HG02588 (cell line): ENCODE measurements at regions not wholly inside any gene's neighbourhood (a gene's known extent, or its start where the extent isn't known, plus 50 kb on each side); places are given as distances from the start of the nearest gene placed in this dataset.
"Not testable (repeated sequence)": the region's sequence is repeated elsewhere in the genome, so short reads cannot be mapped to it uniquely, and the experiment has no call there.

Experiments
- ATAC-seq: cut with Tn5 transposase; IDR thresholded peaks from one replicate; pipeline ENCODE4 v1.9.1; 2021; ENCODE audit warnings: mild to moderate bottlenecking, moderate library complexity; ENCODE audit not compliant: unreplicated experiment

DNA sequence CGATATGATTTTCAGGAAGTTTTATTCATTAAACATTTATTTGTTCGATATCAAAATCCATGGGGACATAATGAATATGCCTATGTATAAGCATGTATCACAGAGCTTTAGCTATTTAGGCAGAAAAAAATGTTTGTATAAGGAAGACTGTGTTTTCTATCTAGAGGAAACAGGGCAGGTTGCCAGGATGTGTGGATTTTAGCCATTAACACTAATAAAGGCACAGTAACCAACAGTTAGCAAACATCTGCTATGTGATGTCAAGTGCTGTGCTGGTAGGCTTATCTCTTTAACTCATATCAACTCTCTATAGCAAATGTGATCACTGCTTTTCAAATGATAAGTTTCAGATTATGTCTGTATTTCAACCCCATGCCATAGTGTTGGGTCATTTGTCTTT, 708.9 kb upstream of the HS3ST1 start:
- ATAC-seq: no peak

DNA sequence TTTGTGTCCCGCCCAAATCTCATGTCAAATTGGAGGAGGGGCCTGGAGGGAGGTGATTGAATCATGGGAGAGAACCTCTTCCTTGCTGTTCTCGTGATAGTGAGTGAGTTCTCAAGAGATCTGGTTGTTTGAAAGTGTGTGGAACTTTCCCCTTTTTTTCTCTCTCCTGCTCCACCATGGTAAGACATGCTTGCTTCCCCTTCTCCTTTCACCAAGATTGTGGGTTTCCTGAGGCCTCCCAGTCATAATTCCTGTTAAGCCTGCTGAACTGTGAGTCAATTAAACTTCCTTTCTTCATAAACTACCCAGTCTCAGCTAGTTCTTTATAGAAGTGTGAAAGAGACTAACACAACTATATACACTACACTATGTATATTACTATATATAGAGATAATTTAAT, 697.8 kb upstream of the HS3ST1 start:
- ATAC-seq: no peak

DNA sequence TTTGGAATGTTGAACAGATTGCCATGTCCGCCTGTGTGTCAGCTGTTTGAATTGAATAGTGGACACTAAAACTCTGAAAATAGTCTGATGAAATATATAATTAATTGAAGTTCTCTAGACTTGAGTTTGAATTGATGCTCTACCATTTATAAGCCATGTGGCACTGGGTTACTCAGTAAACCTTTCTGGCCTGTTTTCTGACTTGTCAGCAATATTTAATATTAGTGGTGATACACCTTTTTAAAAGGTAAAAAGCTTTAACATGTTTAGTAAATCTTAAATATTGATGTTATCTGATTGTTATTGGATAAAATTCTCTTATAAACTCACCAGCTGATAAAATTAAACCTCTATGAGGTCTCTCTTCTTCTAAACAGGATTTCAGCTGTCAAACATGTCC, 695.4 kb upstream of the HS3ST1 start:
- no peak for ATAC-seq

DNA sequence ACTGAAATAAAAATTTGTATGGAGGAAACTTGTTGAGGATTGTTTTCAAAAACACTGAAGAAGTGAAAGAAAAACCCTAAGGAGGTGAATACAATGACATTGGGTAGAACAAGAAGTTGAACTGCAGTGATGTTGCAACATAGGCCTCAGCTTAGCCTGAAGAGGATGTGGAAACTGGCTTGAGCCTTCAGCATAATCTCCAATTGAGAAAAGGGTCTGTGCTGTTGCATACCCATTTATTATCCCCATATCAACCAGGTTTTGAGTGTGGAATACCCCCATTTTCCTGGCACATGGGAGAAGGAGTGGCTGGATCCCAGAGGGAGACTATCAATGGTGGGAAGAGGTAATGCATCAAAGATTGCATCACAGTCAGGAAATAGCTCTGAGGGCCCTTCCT, 695.0 kb upstream of the HS3ST1 start:
- ATAC-seq: no peak

DNA sequence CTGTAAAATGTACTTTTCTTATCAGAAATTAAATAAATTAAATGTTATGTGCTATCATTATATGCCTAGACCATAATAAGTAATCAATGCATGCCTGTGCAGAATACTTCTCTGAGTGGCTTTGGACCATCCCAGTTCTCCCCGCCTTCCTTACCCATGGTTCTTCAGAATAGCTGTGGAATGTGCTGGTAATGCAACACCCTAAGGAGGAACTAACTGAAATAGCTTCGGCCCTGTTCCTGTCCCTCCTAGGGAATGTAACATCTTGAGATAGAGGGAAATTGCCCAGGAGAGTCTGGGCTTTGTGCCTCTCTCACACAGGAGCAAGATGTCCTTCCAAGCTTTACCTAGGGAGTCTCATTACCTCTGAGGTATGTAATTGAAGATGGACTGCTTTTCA, 693.6 kb upstream of the HS3ST1 start:
- ATAC-seq: no peak

DNA sequence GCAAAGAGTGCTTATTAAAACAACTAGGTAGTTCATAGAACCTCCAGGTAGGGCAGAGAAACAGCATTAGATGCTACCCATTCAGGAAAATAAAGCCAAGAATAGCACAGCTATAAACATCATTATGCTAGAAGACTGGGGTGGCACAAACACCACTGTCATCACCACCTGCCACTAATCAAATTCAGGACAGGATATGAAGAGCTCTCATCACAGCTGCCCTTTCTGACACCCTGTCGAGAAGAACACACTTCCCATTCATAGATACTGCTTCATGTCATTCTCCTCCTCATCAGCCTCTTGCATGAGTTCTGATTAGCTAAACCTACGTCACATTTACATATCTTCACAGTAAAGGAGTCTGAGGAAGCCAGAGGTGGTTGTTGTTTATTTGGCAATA, 692.3 kb upstream of the HS3ST1 start:
- ATAC-seq: no peak

DNA sequence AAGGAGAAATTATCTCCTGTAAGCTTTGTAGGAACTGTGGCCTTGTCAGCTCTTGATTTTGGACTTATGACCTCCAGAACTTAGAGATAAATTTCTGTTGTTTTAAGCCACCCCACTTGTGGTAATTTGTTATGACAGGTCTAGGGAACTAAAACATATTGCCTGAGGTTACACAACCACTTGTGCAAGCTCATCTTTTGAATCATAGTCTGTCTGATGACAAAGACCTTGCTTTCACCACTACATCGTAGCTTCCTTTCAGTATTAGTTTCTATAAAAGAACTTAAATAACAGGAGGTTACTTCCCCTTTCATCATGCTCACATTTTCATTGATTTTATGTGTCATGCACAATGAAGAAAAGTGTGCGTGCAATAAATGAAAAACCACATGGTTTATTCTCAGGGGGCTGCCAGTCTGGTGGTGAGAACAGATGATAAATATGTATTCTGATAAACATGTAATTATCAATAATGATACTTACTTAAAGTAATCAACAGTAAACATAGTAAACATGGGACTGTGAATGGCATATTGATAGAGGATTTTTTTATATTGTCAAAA, 690.0 kb upstream of the HS3ST1 start:
- ATAC-seq: peak; percentile 69

DNA sequence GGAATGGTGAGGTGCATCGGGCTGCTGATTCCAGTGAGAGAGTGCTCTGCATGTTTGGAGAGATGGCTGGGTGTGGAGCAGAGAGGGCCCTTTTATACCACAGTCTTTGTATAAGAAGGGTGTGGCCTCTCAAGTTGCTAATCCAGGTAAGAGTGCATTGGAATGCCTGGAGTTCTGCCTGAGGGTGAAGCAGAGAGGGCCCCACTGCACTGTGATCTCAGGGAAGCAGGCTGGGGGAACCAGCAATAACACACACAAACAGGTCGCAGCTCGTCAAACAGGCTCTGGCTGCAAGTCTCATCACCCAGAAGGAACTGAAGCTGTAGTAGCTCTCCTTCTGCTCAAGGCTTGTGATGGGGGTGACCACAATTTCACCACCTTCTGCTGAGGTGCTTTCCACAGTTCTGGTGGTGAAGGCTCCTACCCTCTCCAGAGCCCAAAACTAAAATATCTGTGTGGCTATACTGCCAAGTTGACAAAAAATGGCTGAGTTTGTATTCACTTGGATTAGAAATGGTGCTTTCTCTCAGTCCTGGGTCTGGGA, 687.4 kb upstream of the HS3ST1 start:
- no peak for ATAC-seq

DNA sequence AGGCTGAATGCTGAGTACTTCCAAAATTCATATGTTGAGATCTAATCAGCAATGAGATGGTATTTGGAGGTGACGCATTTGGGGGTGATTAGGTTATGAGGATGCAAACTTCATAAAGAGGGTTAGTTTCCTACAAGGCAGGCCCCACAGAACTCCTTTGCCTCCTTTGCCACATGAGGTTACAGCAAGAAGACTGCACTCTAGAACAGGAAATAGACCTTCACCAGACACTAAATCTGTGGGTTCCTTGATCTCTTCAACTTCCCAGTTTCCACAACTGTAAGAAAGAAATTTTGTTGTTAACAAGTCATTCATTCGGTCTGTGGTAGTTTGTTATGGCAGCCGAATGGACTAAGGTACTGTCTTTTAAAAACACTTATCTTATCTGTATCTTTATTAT, 681.9 kb upstream of the HS3ST1 start:
- ATAC-seq: no peak

DNA sequence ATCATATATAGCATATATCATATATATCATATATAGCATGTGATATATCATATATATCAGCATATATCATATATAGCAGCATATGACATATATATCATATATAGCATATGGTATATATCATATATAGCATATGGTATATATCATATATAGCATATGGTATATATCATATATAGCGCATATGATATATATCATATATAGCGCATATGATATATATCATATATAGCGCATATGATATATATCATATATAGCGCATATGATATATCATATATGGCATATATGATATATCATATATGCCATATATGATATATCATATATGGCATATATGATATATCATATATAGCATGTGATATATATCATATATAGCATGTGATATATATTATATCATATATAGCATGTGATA, 680.4 kb upstream of the HS3ST1 start:
- not testable (repeated sequence) for ATAC-seq

DNA sequence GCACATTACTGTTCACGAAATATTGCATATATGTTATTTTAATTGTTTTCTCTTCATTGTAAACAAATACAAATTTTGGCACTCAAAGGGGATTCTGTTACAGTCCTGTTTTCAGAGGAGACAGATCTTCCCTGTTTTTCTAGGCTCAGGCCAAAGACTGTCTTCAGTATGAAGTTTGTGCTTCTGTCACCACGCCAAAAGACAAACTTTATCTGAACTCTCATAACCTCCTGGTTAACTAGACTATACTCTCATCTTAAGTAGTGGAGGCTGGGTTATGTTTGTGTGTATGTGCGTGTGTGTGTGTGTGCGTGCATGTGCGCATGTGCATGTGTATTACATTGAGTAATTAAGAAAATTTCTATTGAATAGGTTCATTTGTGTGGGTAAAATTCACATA, 676.8 kb upstream of the HS3ST1 start:
- no peak for ATAC-seq

DNA sequence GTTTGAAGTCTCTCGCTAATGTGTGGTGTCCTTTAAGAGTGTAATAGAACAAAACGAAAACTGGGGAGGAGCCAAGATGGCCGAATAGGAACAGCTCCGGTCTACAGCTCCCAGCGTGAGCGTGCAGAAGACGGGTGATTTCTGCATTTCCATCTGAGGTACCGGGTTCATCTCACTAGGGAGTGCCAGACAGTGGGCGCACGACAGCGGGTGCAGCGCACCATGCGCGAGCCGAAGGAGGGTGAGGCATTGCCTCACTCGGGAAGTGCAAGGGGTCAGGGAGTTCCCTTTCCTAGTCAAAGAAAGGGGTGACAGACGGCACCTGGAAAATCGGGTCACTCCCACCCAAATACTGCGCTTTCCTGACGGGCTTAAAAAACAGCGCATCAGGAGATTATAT, 661.2 kb upstream of the HS3ST1 start:
- not testable (repeated sequence) for ATAC-seq

DNA sequence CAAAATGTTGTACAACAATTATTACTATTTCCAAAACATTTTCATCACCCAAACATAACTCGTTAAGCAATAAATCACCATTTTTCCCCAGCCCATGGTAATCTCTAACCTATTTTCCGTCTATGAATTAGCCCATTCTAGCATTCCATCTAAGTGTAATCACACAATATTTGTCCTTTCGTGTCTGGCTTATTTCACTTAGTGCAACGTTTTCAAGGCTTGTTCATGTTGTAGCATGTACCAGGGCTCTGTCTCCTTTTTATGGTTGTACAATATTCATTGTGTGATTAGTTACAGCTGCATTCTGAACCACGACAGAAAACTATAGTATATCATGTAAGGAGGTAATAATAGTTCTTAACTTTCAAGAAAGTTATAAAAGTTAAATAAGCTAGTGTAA, 656.0 kb upstream of the HS3ST1 start:
- ATAC-seq: no peak

DNA sequence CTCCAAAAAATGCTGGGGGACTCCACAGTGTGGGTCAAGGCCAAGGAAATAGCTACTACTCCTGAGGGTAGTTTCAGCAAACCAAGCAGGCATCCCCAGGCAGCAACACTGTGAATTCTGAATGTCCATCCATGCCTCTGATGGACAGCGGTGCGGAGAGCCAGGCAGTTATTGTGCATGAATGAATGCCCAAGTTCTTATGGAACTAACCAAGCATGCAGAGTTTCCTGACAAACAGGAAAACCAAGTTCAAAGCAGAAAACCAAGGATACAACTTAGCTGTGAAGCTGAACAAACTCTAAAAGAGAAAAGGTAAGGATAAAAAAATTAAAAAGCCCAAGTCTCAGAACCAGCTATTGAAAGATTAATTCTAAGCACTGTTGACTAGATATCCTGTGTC, 642.6 kb upstream of the HS3ST1 start:
- ATAC-seq: no peak

DNA sequence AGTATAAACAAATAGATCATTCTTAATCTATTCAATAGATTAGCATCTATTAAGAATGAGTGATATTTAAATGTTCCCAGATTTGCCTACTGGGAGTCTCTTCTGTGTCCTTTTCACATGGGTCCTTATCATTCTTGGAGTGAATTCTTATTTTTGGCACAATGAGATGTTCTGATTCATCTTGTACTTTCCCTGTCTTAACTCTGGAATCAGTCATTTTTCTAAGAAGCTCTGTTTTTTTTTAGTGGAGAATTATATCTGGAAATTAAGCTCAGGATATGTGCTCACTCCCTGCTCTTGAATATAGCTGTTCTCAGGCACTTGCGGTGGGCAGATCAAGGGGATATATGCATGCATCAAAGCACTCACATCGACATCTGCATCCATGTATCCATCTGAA, 625.3 kb upstream of the HS3ST1 start:
- no peak for ATAC-seq

DNA sequence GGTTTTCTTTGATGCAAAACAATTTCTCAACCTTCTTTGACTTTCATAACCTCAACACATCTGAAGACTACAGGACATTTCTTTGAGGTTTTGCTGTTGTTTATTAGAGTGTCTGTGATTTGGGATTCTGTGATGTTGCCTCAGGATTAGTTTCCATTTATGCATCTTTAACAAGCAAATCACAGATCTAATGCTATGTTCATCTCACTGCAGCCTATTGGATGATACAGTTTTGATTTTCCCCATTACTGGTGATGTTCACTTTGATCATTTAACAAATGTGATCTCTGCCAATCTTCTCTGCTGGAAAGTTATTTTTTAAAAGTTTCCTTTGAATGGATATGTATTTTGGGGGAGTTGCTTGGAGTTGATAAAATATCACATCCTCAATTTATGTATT, 624.9 kb upstream of the HS3ST1 start:
- no peak for ATAC-seq

DNA sequence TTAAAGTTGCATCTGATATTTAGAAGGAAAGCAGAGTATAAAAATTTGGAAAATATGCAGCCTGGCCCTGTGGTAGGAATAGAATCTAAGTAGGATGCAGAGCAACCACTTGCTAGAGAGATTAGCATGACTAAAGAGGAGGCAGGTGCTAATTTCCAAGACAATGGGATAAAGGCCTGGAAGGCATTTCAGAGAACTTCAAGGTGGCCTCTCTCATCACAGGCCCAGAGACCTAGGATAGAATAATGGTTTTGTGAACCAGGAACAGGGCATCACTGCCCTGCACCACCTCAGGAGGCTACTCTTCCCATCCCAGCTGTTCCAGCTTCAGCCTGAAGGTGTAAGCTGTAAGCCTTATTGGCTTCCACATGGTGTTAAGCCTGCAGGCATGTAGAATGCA, 621.7 kb upstream of the HS3ST1 start:
- no peak for ATAC-seq

DNA sequence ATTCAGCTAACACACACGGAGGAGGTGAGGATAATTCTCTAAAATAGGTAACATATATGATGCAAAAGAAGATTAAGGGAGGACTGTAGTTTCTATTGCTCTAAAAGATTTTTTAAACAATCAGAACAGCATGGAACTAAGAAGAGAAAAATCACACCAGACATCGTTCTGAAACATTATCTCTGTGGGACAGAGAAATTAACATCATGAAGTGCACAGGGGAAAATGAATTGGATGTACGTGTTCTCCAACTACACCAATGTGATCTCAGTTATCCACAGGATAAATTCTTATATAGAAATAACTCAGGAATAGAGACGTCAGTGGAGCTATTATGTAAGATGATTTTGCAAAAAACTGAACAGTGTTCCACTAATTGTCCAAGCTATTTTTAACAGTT, 614.1 kb upstream of the HS3ST1 start:
- no peak for ATAC-seq

DNA sequence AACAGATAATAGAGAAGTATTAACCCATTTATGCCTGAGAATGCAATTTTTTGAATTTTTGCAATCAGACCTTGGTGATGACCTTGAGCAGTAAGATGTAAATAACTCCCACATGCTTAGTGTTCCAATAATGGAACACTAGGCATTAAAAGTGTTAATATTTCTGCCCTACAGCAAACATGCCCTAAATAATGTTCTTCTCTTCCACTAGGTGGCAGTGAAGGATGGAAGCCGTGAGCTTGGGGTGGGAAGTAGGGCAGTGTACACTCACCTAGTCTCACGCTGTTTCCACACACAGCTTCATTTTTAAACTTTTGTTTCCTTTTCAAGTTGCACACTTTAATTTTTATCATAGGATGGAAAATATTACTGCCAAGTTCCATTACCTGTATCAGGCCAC, 613.1 kb upstream of the HS3ST1 start:
- no peak for ATAC-seq

DNA sequence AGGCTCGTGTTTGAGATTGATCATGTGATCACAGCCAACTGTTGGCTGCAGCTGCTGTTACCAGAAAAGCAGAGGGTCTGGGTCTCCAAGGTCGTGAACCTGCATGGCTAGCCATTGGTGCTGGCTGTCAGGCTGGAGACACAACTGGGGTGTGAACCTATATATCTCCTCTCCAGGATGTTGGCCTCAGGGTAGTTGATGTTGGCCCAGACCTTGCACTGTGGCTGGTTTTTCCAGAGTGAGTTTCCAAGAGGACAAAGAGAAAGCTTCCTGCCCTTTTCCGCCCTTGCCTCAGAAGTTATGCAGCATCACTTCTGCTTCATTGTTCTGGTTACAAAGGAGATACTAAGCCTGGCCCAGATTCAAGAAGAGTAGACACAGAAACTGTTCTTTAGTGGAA, 607.8 kb upstream of the HS3ST1 start:
- ATAC-seq: no peak

DNA sequence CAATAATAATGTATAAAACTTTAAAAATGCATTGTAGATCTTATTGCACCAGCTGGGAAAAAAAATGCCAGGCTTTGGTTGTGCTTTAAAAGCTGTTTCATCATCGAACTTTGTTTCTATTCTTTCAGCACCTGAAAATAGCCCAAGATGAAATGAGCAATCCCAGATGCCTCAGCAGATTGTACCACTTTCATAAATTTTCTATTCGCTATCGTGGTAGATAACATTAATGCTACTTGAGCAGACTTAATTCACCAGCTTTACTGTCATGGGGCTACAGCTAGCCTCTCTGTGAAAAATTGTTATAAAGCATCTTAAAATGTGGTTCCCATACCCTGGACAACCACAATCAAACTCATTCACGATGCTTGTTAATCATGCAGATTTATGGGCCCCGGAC, 599.6 kb upstream of the HS3ST1 start:
- ATAC-seq: no peak

DNA sequence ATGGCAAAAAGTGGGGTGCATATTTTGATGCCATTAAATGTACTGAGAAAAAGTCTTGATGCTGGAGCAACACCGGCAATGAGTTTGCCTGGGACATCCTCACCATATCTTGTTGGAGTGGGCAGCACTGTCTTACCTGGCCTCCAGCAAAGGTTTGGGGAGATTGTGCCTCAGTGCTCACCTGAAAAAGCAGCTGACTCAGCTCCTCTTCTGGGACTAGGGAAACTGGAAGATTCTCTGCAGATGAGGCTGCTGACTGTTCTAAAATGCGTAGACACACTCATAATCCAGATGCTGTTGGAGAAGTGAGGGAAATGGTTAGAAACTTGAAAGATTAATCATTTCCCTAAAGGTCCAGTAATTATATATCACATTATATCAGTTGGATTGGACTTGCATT, 593.7 kb upstream of the HS3ST1 start:
- no peak for ATAC-seq

DNA sequence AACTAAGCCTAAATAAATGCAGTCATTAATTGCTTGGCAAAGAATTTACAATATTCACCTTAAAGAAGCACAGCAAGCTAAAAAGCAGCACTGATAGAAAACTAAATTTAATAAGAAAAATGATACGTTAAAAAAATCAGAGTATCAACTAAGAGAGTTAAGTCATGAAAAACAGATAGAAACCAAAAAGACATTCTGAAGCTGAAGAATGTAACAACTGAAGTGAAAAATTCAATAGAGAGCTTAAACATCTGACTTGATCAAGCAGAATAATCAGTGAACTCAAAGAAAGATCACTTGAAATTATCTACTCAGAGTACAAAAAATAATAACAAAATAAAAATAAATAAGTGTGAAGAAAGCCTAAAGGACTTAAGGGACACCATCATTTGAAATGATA, 588.0 kb upstream of the HS3ST1 start:
- ATAC-seq: no peak

DNA sequence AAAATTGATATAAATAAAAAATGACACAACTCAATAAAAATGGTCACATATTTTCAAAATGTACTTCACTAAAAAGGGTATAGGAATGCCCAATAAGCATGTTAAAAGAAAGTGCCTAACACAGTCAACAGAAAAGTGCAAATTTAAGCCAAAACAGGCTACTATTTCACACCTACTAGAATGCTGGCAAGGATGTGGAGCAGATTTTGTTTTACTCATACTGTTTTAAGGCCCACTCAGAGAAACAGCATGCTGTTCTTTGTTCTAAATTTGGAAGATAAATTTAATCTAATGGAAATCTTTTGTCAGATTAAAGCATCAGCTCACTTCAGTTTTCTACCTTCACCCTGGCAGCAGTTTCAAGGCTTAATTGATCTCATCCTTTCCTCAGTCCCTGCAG, 576.8 kb upstream of the HS3ST1 start:
- no peak for ATAC-seq
